ENCODE measurements at regions not wholly inside any gene's neighbourhood (a gene's known extent, or its start where the extent isn't known, plus 50 kb on each side); places are given as distances from the start of the nearest gene placed in this dataset.

- Histone ChIP-seq H3K9me3 (ENCODE audit: insufficient read depth, low read length, severe bottlenecking) (no peaks in the 10 kb centered on the region), H3K27ac (ENCODE audit: low read length) (no peak overlapping the region), H2AFZ (ENCODE audit: low read depth, low read length) (no peak overlapping the region), H3K9ac (ENCODE audit: low read depth, low read length) (no peak overlapping the region), H3K4me2 (ENCODE audit: insufficient read depth, low read length) (no peak overlapping the region), H3K27me3 (ENCODE audit: insufficient read depth, low read length, poor library complexity) (peaks cover 9% of the 10 kb centered on the region), H3K4me3 (ENCODE audit: low read depth in 1 of 2, low read length in 2 of 2) (no peak overlapping the region), H3K4me1 (ENCODE audit: insufficient read depth, low read length) (no peaks in the 10 kb centered on the region), H3K79me2 (ENCODE audit: insufficient read depth, low read length) (no peaks in the 10 kb centered on the region), H3K36me3 (ENCODE audit: insufficient read depth, low read length) (no peaks in the 10 kb centered on the region), H4K20me1 (ENCODE audit: insufficient read depth, low read length) (no peaks in the 10 kb centered on the region)
- DNase-seq (no peak), ATAC-seq (ENCODE audit: insufficient read depth, low read depth) (no peak)
- TF ChIP-seq EZH2 (IDR thresholded peaks at IDR 0.05; ENCODE audit: borderline replicate concordance, low read depth, low read length, severe bottlenecking) = no peak
- TF ChIP-seq CTCF (IDR thresholded peaks at IDR 0.05; ENCODE audit: borderline replicate concordance, extremely low read depth, low read length, poor library complexity, severe bottlenecking) = no peak
These were observed 71.9 kb downstream of the KIF4B start for GRCh38 chr5:155085282-155085989.

DNA sequence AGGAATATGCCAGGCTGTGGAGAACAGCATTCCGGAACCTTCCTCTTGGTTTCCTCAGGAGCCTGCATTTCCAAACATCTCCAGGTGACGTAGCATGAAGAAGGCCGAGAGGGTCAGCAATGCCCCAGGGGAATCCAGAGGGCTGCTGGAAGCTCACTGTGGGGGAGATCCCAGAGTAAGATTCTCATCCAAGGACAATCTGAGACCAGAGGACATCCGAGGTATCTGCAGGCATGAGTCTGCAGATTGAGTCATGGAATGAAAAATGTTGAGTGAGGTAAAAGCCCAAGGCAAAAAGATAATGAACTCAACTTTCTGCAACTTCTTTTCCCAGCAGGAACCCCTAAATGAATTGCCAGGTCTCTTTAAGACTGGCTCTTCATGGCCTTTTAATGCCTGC is 73.5 kb downstream of the KIF4B start:
- peaks cover 4% of the 10 kb centered on the region for H3K27me3 ChIP-seq (ENCODE audit: insufficient read depth, low read length, poor library complexity)
- no peaks in the 10 kb centered on the region for H3K79me2 ChIP-seq (ENCODE audit: insufficient read depth, low read length)
- H3K36me3 ChIP-seq (ENCODE audit: insufficient read depth, low read length) = no peaks in the 10 kb centered on the region
- DNase-seq (no peak), ATAC-seq (ENCODE audit: insufficient read depth, low read depth) (no peak)
- H4K20me1 ChIP-seq (ENCODE audit: insufficient read depth, low read length) = no peaks in the 10 kb centered on the region
- no peak overlapping the region for H3K4me3 ChIP-seq (ENCODE audit: low read depth in 1 of 2, low read length in 2 of 2)
- H3K27ac ChIP-seq (ENCODE audit: low read length) = no peak overlapping the region
- TF ChIP-seq EZH2 (IDR thresholded peaks at IDR 0.05; ENCODE audit: borderline replicate concordance, low read depth, low read length, severe bottlenecking) (no peak), CTCF (IDR thresholded peaks at IDR 0.05; ENCODE audit: borderline replicate concordance, extremely low read depth, low read length, poor library complexity, severe bottlenecking) (no peak)
- no peak overlapping the region for H2AFZ ChIP-seq (ENCODE audit: low read depth, low read length)
- H3K4me2 ChIP-seq (ENCODE audit: insufficient read depth, low read length) = no peak overlapping the region
- H3K9ac ChIP-seq (ENCODE audit: low read depth, low read length) = no peak overlapping the region
- H3K4me1 ChIP-seq (ENCODE audit: insufficient read depth, low read length) = no peaks in the 10 kb centered on the region
- no peaks in the 10 kb centered on the region for H3K9me3 ChIP-seq (ENCODE audit: insufficient read depth, low read length, severe bottlenecking)

DNA sequence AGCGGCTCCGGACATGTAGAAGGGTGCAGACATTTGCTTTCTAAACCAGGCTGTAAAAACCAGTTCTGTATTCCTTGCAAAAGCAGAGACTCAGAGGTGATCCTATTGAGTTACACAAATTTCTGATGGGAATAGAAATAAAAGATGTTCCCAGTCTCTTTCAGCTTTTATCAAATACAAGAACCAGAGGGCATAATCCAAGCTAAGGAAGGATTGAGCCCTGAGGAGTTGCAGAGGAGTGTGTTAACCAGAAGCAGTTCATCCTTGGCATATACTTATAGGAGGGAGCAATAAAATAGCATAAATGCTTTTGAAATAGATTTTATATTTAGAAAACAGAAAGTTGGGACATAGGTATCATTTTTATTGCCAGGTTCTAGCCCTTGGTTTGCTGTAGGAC is 75.3 kb downstream of the KIF4B start:
- H3K27me3 ChIP-seq (ENCODE audit: insufficient read depth, low read length, poor library complexity) = peaks cover 9% of the 10 kb centered on the region

More for the DNA sequence above, 75.3 kb downstream of the KIF4B start:
- no peak for TF ChIP-seq CTCF (IDR thresholded peaks at IDR 0.05; ENCODE audit: borderline replicate concordance, extremely low read depth, low read length, poor library complexity, severe bottlenecking)
- no peak for TF ChIP-seq EZH2 (IDR thresholded peaks at IDR 0.05; ENCODE audit: borderline replicate concordance, low read depth, low read length, severe bottlenecking)
- DNase-seq (no peak), ATAC-seq (ENCODE audit: insufficient read depth, low read depth) (no peak)
- no peaks in the 10 kb centered on the region for H3K4me1 ChIP-seq (ENCODE audit: insufficient read depth, low read length)
- no peak overlapping the region for H2AFZ ChIP-seq (ENCODE audit: low read depth, low read length)
- H4K20me1 ChIP-seq (ENCODE audit: insufficient read depth, low read length) = no peaks in the 10 kb centered on the region
- no peak overlapping the region for H3K27ac ChIP-seq (ENCODE audit: low read length)
- H3K4me3 ChIP-seq (ENCODE audit: low read depth in 1 of 2, low read length in 2 of 2) = no peak overlapping the region
- no peaks in the 10 kb centered on the region for H3K36me3 ChIP-seq (ENCODE audit: insufficient read depth, low read length)
- no peaks in the 10 kb centered on the region for H3K79me2 ChIP-seq (ENCODE audit: insufficient read depth, low read length)
- H3K4me2 ChIP-seq (ENCODE audit: insufficient read depth, low read length) = no peak overlapping the region
- no peaks in the 10 kb centered on the region for H3K9me3 ChIP-seq (ENCODE audit: insufficient read depth, low read length, severe bottlenecking)
- H3K9ac ChIP-seq (ENCODE audit: low read depth, low read length) = no peak overlapping the region

Measured in DND-41 (cell line).